Fibroblast of lung (primary cell): ENCODE measurements at regions not wholly inside any gene's neighbourhood (a gene's known extent, or its start where the extent isn't known, plus 50 kb on each side); places are given as distances from the start of the nearest gene placed in this dataset.

ENCODE experiments used
- CTCF ChIP-seq, 2 donors: IDR thresholded peaks in 1 of 2; conservative IDR thresholded peaks in 1 of 2; 1 replicate in 1 of 2; 2 replicates in 1 of 2; pipeline ENCODE4 v1.5.1; 2011 to 2012; ENCODE audit warnings: low read length in 2 of 2, control low read depth in 1 of 2, inconsistent platforms in 1 of 2, low read depth in 1 of 2, mild to moderate bottlenecking in 1 of 2
- EZH2 ChIP-seq: IDR thresholded peaks from 2 replicates; pipeline ENCODE4 v1.5.1; 2012; ENCODE audit warnings: low read length, control low read depth, mild to moderate bottlenecking; ENCODE audit errors: missing control alignments

GRCh38 chr4:19156786-19157185 is 1094.9 kb upstream of the SLIT2 start:
- TF ChIP-seq CTCF (conservative IDR thresholded peaks at IDR 0.05 in 1 of 2, IDR thresholded peaks at IDR 0.05 in 1 of 2; ENCODE audit: low read depth in 1 of 2, low read length in 2 of 2) (no peak), EZH2 (no peak)
